ENCODE measurements at regions not wholly inside any gene's neighbourhood (a gene's known extent, or its start where the extent isn't known, plus 50 kb on each side); places are given as distances from the start of the nearest gene placed in this dataset.

DNA sequence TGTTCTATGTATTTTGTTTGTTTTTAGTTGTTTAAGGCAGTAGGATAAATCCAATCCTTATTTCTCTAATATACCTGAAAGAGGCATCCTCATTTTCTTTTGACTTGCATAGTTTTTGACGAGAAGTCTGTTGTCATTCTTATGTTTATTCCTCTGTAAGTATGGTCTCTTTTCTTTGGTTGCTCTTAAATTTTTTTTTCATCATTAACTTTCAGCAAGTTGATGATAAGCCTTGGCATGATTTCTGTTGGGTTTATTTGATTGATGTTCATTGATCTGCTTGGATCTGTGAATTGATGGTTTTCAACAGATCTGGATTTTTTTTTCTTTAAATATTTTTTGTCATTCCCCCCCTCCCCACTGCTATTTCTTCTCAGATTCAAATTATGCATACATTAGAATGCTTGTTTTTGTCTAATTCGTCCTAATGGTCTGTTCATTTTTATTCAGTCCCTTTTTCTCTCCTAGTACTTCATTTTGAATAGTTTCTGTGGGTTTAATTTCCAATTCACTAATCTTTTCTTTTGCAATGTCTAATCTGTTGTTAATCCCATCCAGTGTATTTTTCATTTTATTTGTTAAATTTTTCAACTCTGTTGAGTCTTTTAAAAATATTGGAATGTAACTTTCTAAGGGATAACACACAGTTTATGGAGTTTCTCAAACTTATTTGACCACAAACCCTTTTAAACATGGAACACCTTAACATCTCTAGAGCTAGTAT lies 495.9 kb downstream of the CSNK1G3 start:
- no peak for TF ChIP-seq EZH2 (IDR thresholded peaks at IDR 0.05; ENCODE audit: borderline replicate concordance, insufficient read depth, low read depth, low read length, poor library complexity, severe bottlenecking)
- WGBS (ENCODE audit: insufficient coverage), result no CpG with 5 or more reads among the region's 2 CpGs
- Histone ChIP-seq H3K36me3 (replicated peaks in 1 of 2; ENCODE audit: control extremely low read depth in 1 of 2, control insufficient read depth in 1 of 2, extremely low read depth in 1 of 2, insufficient read depth in 2 of 2, low read length in 1 of 2) (no peaks in the 10 kb centered on the region), H3K4me2 (replicated peaks; ENCODE audit: low read depth, low read length, poor library complexity, severe bottlenecking) (no peak overlapping the region), H3K27me3 (replicated peaks in 1 of 4; ENCODE audit: control extremely low read depth in 1 of 4, control insufficient read depth in 3 of 4, insufficient read depth in 4 of 4, low read length in 3 of 4) (no peaks in the 10 kb centered on the region), H3K9ac (ENCODE audit: low read length) (no peak overlapping the region), H3K4me3 (ENCODE audit: control extremely low read depth in 1 of 5, extremely low read depth in 1 of 5, insufficient read depth in 1 of 5, low read depth in 2 of 5, low read length in 4 of 5) (no peak overlapping the region), H3K4me1 (ENCODE audit: control insufficient read depth in 2 of 2, insufficient read depth in 2 of 2, low read length in 2 of 2) (no peaks in the 10 kb centered on the region), H3K27ac (ENCODE audit: low read length in 2 of 2) (no peak overlapping the region), H3K9me3 (ENCODE audit: control extremely low read depth in 1 of 3, control insufficient read depth in 2 of 3, insufficient read depth in 1 of 3, low read length in 2 of 3) (peaks cover 5 to 23% (median 6%) of the 10 kb centered on the region in 3 donors), H4K20me1 (ENCODE audit: control insufficient read depth, insufficient read depth, low read length, poor library complexity, severe bottlenecking) (no peaks in the 10 kb centered on the region), H3K79me2 (ENCODE audit: control insufficient read depth, insufficient read depth, low read length) (no peaks in the 10 kb centered on the region), H2AFZ (ENCODE audit: insufficient read depth, low read depth, low read length, poor library complexity, severe bottlenecking) (no peak overlapping the region)
- Mint-ChIP-seq H3K9me3 (ENCODE audit: insufficient read depth) (peaks cover 10% of the 10 kb centered on the region), H3K27ac (no peak overlapping the region), H3K4me3 (no peak overlapping the region), H3K4me1 (no peaks in the 10 kb centered on the region), H3K27me3 (no peaks in the 10 kb centered on the region)
- CTCF ChIA-PET, result no interaction called here
- DNase-seq, result no peak
- POLR2A ChIA-PET, result no interaction called here
- intact Hi-C loops (cut with micrococcal nuclease), result no loop called here
- no peak for ATAC-seq (ENCODE audit: low read depth)

DNA sequence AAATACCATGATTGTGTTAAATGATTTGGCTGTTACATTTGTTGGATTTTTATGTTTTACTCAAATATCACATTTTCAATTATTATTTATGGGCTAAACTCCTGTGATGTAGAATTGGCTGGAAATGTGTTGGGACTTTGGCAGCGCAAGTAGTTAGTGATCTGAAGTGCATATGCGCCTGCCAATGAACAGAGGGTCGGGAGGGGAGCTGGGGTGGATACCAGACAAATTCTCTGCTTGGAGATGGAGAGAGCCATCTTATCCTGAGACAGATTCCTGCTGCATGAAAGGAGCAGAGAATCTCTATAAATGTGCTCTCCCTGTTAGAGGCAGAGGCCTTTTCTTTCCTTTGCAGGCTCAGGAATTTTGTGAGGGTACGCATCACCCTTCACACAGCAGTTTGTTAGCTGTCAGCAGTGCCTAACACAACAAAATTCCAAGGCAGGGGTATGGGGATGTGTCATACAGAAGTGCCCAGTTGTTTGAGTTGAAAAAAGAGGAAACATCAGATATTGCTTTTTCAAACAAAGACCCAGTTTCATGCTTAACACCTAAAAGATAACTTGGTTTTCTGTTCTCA lies 489.1 kb downstream of the CSNK1G3 start:
- Histone ChIP-seq H3K9me3 (ENCODE audit: control extremely low read depth in 1 of 3, control insufficient read depth in 2 of 3, insufficient read depth in 1 of 3, low read length in 2 of 3) (no peaks in the 10 kb centered on the region), H3K36me3 (replicated peaks in 1 of 2; ENCODE audit: control extremely low read depth in 1 of 2, control insufficient read depth in 1 of 2, extremely low read depth in 1 of 2, insufficient read depth in 2 of 2, low read length in 1 of 2) (no peaks in the 10 kb centered on the region), H3K9ac (ENCODE audit: low read length) (no peak overlapping the region), H3K79me2 (ENCODE audit: control insufficient read depth, insufficient read depth, low read length) (no peaks in the 10 kb centered on the region), H3K4me3 (ENCODE audit: control extremely low read depth in 1 of 5, extremely low read depth in 1 of 5, insufficient read depth in 1 of 5, low read depth in 2 of 5, low read length in 4 of 5) (no peak overlapping the region), H4K20me1 (ENCODE audit: control insufficient read depth, insufficient read depth, low read length, poor library complexity, severe bottlenecking) (no peaks in the 10 kb centered on the region), H3K4me2 (replicated peaks; ENCODE audit: low read depth, low read length, poor library complexity, severe bottlenecking) (no peak overlapping the region), H3K27ac (ENCODE audit: low read length in 2 of 2) (no peak overlapping the region), H3K27me3 (replicated peaks in 1 of 4; ENCODE audit: control extremely low read depth in 1 of 4, control insufficient read depth in 3 of 4, insufficient read depth in 4 of 4, low read length in 3 of 4) (no peaks in the 10 kb centered on the region), H2AFZ (ENCODE audit: insufficient read depth, low read depth, low read length, poor library complexity, severe bottlenecking) (no peak overlapping the region), H3K4me1 (ENCODE audit: control insufficient read depth in 2 of 2, insufficient read depth in 2 of 2, low read length in 2 of 2) (no peaks in the 10 kb centered on the region)
- ATAC-seq (ENCODE audit: low read depth) (no peak), DNase-seq (no peak)
- intact Hi-C loops (cut with micrococcal nuclease), result no loop called here
- no peaks in the 10 kb centered on the region for H3K4me1 Mint-ChIP-seq
- ChIA-PET POLR2A (interaction anchor here (0.7 kb wide), 1 partner anchor 281 kb away, joined by 10 read pairs; no protein-coding TSS in a partner anchor), CTCF (no interaction called here)
- WGBS (ENCODE audit: insufficient coverage), result 97% methylated on average over 3 of the region's 4 CpGs
- H3K9me3 Mint-ChIP-seq (ENCODE audit: insufficient read depth), result peaks cover 2% of the 10 kb centered on the region
- no peak overlapping the region for H3K27ac Mint-ChIP-seq
- H3K4me3 Mint-ChIP-seq, result no peak overlapping the region
- no peak for TF ChIP-seq EZH2 (IDR thresholded peaks at IDR 0.05; ENCODE audit: borderline replicate concordance, insufficient read depth, low read depth, low read length, poor library complexity, severe bottlenecking)
- TF ChIP-seq, protein P1, sequence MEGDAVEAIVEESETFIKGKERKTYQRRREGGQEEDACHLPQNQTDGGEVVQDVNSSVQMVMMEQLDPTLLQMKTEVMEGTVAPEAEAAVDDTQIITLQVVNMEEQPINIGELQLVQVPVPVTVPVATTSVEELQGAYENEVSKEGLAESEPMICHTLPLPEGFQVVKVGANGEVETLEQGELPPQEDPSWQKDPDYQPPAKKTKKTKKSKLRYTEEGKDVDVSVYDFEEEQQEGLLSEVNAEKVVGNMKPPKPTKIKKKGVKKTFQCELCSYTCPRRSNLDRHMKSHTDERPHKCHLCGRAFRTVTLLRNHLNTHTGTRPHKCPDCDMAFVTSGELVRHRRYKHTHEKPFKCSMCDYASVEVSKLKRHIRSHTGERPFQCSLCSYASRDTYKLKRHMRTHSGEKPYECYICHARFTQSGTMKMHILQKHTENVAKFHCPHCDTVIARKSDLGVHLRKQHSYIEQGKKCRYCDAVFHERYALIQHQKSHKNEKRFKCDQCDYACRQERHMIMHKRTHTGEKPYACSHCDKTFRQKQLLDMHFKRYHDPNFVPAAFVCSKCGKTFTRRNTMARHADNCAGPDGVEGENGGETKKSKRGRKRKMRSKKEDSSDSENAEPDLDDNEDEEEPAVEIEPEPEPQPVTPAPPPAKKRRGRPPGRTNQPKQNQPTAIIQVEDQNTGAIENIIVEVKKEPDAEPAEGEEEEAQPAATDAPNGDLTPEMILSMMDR (IDR thresholded peaks at IDR 0.05), result no peak
- H3K27me3 Mint-ChIP-seq, result no peaks in the 10 kb centered on the region
